ENCODE measurements at regions not wholly inside any gene's neighbourhood (a gene's known extent, or its start where the extent isn't known, plus 50 kb on each side); places are given as distances from the start of the nearest gene placed in this dataset.

DNA sequence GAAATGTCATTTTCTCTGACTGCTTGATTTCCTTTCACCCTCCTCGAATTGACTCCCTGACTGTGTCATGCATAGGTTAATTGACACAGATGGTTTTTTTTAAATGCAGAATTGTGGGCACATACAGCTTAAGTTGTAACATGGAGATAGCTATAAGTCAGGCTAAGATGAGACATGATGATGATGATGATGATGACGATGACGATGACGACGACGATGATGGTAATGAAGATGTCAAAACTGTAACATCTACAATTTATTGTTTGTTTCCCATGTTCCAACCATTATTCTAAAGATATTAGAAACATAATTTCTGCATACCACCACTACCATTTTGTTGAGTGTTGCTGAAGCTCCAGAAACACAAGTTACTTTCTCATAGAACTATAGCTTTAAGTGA lies 1232.8 kb downstream of the XPNPEP1 start:
- no peak for DNase-seq (ENCODE audit: low spot score)

GRCh38 chr10:108689891-108690290 lies 1233.4 kb downstream of the XPNPEP1 start:
- peak; percentile 9 for DNase-seq (ENCODE audit: low spot score)

- no peak for DNase-seq (ENCODE audit: low spot score)
These were observed 1235.0 kb downstream of the XPNPEP1 start for GRCh38 chr10:108688314-108688713.

DNA sequence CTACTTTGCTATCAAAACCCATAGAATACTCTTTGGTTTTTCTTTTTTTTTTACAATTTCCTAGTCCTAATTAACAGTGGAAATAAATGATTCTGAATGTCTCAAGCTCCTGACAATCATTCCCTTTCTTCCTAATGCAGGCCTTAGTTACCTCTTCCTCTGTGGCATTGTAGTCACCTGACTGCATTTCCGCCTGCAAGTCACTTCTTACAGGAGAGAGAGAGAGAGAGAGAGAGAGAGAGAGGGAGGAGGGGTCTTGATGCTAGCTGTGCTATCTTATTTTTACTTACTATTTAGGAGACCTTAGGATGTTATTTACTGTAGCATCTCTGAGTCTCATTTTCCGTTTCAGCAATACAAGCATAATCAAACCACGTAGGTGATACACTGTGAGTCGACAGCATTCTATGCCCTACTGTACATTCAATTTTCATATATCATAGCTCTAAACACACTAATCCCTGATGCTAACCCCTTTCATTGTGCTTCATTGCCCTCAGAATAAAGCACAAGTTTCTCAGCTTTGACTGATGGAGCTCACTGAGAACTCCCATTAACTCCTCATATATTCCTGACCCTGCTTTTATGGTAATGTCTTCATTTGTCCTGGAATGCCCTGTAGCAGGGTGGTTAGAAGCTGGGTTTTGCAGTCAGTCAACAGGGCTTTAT lies 1237.3 kb downstream of the XPNPEP1 start:
- no peak for DNase-seq (ENCODE audit: low spot score)

- DNase-seq (ENCODE audit: low spot score) = no peak
These were observed 1238.9 kb downstream of the XPNPEP1 start for GRCh38 chr10:108684431-108684830.

DNA sequence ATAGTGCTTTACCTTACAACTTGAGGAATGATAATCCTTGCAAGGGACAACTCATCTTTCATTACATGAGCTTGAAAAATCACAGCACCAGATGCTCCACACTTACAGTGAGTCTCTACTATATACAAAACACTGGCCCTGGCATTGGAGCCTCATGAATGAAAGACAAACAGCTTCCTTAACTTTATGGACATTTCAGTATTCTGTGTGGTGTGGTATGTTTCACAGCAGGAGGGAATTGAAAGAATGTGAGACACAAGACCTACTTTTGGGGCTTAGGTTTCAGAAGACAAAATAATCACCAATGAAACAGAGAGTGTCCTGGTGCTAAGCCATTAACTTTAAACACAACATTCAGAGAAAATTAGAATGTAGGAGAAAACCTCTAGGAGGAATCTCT lies 1249.6 kb downstream of the XPNPEP1 start:
- no peak for DNase-seq (ENCODE audit: low spot score)

DNA sequence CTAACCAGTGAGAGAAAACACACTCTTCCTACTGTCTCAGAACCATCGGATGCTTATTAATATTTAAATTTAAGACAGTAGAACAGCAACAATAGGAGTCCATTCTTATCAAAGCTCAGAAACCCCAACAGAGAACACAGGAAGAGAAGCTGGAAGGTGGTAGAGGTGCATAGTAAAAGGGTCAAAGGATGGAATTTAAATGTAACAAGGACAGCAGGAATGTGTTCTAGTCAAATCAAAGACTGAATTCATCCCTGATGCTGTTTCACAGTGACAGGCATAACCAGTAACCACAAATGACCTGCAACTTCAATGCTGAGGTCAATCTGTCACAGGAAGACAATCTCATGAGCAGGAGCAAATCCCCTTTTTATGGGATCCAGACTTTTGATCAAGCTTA lies 1259.7 kb downstream of the XPNPEP1 start:
- no peak for DNase-seq (ENCODE audit: low spot score)

DNA sequence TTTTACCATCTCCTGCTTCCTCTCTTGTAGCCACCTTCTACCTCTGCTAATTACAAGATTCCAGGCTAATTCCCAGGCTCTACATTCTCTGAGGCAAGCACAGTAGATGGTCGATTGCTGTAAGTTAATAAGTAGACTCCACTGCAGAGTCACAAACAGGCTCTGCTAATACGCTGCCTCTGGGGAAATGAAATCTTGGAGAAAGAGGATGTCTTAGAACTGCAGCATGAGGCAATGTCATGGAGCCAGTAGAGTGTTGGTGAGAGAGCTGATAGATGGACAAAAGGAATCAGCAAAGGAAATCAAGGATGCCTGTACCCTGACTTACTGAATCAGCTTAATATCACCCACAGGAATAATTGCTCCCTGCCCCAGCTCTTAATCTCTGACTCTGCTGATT lies 1260.3 kb downstream of the XPNPEP1 start:
- DNase-seq (ENCODE audit: low spot score) = no peak

GRCh38 chr10:108655057-108655456 lies 1268.3 kb downstream of the XPNPEP1 start:
- no peak for DNase-seq (ENCODE audit: low spot score)

DNA sequence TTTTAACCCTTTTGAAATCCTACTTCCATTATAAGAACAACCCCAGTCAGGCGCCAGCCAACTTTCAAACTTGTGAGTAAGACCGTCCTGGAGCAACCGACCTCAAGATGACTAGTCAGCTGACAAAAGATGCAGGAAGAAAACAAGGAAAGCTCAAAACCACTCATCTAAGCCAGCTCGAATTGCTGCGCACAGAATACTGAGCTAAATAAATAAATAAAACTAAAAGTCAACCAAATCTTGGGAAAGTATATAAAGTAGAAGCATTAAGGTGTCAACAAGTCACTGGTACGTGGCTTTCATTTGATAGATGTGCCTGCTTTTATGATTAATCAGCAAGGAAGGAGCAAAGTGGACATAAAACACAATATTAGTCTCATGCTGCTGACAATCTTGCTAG lies 1269.8 kb downstream of the XPNPEP1 start:
- DNase-seq (ENCODE audit: low spot score) = no peak

- DNase-seq (ENCODE audit: low spot score) = no peak
These were observed 1284.3 kb downstream of the XPNPEP1 start for GRCh38 chr10:108639010-108639409.

- no peak for DNase-seq (ENCODE audit: low spot score)
These were observed 1285.1 kb downstream of the XPNPEP1 start for GRCh38 chr10:108638225-108638624.

- no peak for DNase-seq (ENCODE audit: low spot score)
These were observed 1290.3 kb downstream of the XPNPEP1 start for GRCh38 chr10:108633046-108633445.

DNA sequence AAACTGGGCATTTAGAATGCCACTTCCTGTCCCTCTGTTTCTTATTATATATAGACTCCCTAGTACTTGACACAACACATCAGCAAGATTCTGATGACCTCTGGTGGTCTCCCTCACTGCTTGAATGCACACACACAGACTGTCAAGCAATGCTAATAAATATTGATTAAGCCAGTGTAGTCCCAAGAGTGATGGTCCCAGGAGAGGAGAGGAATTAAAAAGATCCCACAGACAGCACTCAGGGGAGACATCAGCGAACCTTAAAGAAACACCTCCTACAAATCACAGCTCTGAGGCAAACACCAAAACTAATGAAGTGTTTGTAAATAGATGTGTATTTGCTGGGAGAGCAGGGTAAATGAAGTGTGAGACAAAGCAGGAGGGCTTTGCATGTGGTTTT lies 1291.2 kb downstream of the XPNPEP1 start:
- DNase-seq (ENCODE audit: low spot score) = no peak

DNA sequence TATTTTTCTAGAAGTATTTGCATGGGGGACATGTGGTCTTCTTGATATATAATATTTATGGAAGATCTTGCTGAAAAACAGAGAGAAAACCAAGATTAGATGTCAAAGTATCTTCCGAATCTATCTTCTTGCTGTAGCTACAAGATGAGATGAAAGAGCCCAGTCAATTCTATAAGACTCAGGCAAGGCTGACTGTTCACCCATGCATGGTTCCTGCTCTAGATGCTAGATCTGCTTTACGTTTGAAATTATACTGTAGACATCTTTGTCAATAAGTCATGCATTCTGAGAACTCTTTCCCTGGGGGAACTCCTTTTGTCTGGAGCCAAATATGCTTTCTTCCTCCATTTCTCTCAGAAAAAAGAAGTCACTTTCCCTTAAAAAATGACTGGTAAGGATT lies 1292.0 kb downstream of the XPNPEP1 start:
- no peak for DNase-seq (ENCODE audit: low spot score)

GRCh38 chr10:108629834-108630233 lies 1293.5 kb downstream of the XPNPEP1 start:
- no peak for DNase-seq (ENCODE audit: low spot score)

- no peak for DNase-seq (ENCODE audit: low spot score)
These were observed 1299.3 kb downstream of the XPNPEP1 start for GRCh38 chr10:108624052-108624451.

GRCh38 chr10:108620821-108621534 lies 1302.3 kb downstream of the XPNPEP1 start:
- DNase-seq (ENCODE audit: low spot score) = no peak

DNA sequence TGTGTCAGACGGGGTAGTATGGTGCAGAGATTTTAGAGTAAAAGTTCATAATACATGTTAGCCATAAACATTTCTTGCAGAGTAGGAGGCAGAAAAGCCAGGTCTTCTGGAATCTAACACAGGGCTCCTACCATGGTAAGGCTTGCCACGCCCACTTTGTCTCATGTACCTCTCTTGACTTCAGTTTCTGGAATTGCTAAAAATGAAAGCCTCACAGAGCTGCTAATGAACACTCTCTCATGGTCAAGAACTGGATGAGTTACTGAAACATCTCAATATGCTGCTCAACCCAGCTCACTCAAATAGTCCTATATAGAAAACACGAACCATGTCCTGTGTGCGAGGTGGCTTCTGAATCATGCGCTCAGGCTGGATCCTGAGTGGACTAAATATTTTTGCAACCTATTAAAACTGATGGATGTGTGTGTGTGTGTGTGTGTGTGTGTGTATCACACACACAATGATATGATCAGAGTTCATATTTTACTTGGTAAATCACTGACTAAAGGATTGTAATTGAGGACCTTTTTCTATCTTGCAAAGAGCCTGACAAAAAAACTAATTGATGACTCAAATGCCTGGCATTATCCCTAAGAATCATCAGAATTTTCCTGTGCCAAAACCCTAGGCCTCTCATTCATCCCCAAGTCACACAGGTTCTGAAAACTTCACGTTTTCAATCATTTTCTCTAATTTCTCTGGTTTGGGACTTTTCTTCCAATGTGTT lies 1306.6 kb downstream of the XPNPEP1 start:
- DNase-seq (ENCODE audit: low spot score) = no peak

DNA sequence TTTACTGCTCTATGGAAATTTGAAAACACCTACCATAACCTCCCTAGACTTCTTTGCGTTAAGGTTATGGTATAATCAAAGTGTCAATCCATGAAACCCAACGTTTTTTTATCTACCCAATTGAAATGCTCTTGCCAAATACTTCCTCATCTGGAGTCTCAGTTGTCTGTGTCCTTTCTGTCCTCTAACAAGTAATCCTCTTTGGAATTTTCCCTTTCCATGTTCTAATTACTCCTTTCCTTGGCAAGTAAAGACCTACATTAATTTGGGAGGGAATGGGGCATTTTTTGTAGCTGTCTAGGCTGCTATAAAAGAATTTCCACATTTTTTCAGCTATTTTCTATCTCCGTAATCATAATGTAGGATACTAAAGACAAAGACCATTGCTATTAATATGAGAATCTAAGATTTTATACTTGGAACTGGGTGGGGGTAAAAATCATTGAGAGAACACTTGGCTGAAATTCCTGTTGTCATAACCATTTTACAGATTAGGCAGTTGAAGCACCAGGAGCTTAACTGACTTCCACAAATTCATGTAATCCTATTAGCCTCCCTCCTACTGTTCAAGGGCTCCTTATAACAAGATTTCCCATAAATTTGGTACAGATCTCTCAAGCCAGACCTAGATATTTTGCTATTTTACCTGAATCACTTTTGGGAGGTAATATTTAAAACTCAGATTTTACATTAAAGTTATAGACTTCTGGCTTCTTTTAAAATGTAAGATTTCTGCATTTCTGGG lies 1307.6 kb downstream of the XPNPEP1 start:
- peak; percentile 15 for DNase-seq (ENCODE audit: low spot score)

- DNase-seq (ENCODE audit: low spot score) = no peak
These were observed 1310.8 kb downstream of the XPNPEP1 start for GRCh38 chr10:108612485-108612884.

- DNase-seq (ENCODE audit: low spot score) = no peak
These were observed 1314.5 kb downstream of the XPNPEP1 start for GRCh38 chr10:108608860-108609259.
